ENCODE measurements at regions not wholly inside any gene's neighbourhood (a gene's known extent, or its start where the extent isn't known, plus 50 kb on each side); places are given as distances from the start of the nearest gene placed in this dataset.

GRCh38 chr2:145546091-145546490 is 1026.2 kb upstream of the ZEB2 start:
- no peak for TF ChIP-seq CTCF (IDR thresholded peaks at IDR 0.05; ENCODE audit: insufficient read depth, low read length)
- TF ChIP-seq POLR2AphosphoS5 (IDR thresholded peaks at IDR 0.05; ENCODE audit: low read depth) = no peak
- TF ChIP-seq GABPA (IDR thresholded peaks at IDR 0.05; ENCODE audit: low read depth) = no peak
- TF ChIP-seq REST (IDR thresholded peaks at IDR 0.05; ENCODE audit: insufficient replicate concordance, low read depth) = no peak
- no peak for TF ChIP-seq SPI1 (IDR thresholded peaks at IDR 0.05; ENCODE audit: borderline replicate concordance, low read depth)

Measured in HL-60 (cell line).